ENCODE measurements at regions not wholly inside any gene's neighbourhood (a gene's known extent, or its start where the extent isn't known, plus 50 kb on each side); places are given as distances from the start of the nearest gene placed in this dataset.

GRCh38 chr7:136105191-136105590 lies 128.0 kb upstream of the MTPN start:
- H3K4ac ChIP-seq (replicated peaks; ENCODE audit: insufficient read length, low read depth, low read length) = no peak overlapping the region
- no peak overlapping the region for H3K14ac ChIP-seq (ENCODE audit: insufficient read length)
- H3K27me3 ChIP-seq (replicated peaks in 1 of 4; ENCODE audit: control insufficient read depth in 3 of 4, extremely low read depth in 1 of 4, insufficient read depth in 3 of 4, low read length in 3 of 4) = no peaks in the 10 kb centered on the region
- H3K23ac ChIP-seq (ENCODE audit: insufficient read length) = no peak overlapping the region
- no peak overlapping the region for H2BK15ac ChIP-seq (ENCODE audit: low read length)
- ChIA-PET CTCF (ENCODE audit: partially characterized antibody) (no interaction called here), POLR2A (ENCODE audit: partially characterized antibody) (no interaction called here)
- H2AK5ac ChIP-seq (ENCODE audit: low read depth, low read length) = no peak overlapping the region
- no peaks in the 10 kb centered on the region for H3K79me2 ChIP-seq (ENCODE audit: control insufficient read depth in 1 of 2, insufficient read depth in 2 of 2, low read length in 2 of 2)
- no peaks in the 10 kb centered on the region for H4K20me1 ChIP-seq (replicated peaks in 1 of 2; ENCODE audit: control insufficient read depth in 1 of 2, insufficient read depth in 2 of 2, low read length in 2 of 2)
- H3K4me2 ChIP-seq (ENCODE audit: insufficient read depth in 1 of 2, low read depth in 2 of 2, low read length in 2 of 2) = no peak overlapping the region
- TF ChIP-seq EP300 (IDR thresholded peaks at IDR 0.05; ENCODE audit: borderline replicate concordance in 1 of 2, low read depth in 2 of 2, low read length in 2 of 2) (no peak), HDAC2 (IDR thresholded peaks at IDR 0.05; ENCODE audit: borderline replicate concordance in 1 of 2, low read depth in 2 of 2, low read length in 2 of 2) (no peak), JUN (IDR thresholded peaks at IDR 0.05; ENCODE audit: low read depth, low read length) (no peak), KDM5A (IDR thresholded peaks at IDR 0.05; ENCODE audit: low read length) (no peak), SP4 (IDR thresholded peaks at IDR 0.05; ENCODE audit: low read length) (no peak), CTCF (IDR thresholded peaks at IDR 0.05; ENCODE audit: control extremely low read depth in 1 of 3, insufficient read depth in 1 of 3, low read depth in 1 of 3, low read length in 3 of 3) (no peak), SIN3A (conservative IDR thresholded peaks at IDR 0.05 in 1 of 2, IDR thresholded peaks at IDR 0.05 in 1 of 2; ENCODE audit: low read depth in 1 of 2, low read length in 2 of 2) (no peak)
- H3K4me3 ChIP-seq (ENCODE audit: extremely low read depth in 1 of 4, insufficient read depth in 2 of 4, low read depth in 3 of 4, low read length in 4 of 4) = no peak overlapping the region
- no peak overlapping the region for H2AFZ ChIP-seq (ENCODE audit: low read length)
- H3K9me3 ChIP-seq (ENCODE audit: insufficient read depth in 2 of 2, low read depth in 1 of 2, low read length in 1 of 2) = peaks cover under 1% of the 10 kb centered on the region in 2 experiments; a peak in 3 of 4 replicates
- H4K8ac ChIP-seq (ENCODE audit: extremely low read depth, insufficient read depth, low read length) = no peak overlapping the region
- no peak overlapping the region for H2BK12ac ChIP-seq (ENCODE audit: low read depth, low read length)
- H2BK5ac ChIP-seq (ENCODE audit: low read depth, low read length) = no peak overlapping the region
- no peaks in the 10 kb centered on the region for H3K4me1 ChIP-seq (replicated peaks in 1 of 4; ENCODE audit: control insufficient read depth in 3 of 4, insufficient read depth in 4 of 4, low read length in 3 of 4)
- no peaks in the 10 kb centered on the region for H3K36me3 ChIP-seq (ENCODE audit: control insufficient read depth in 2 of 4, insufficient read depth in 4 of 4, low read length in 3 of 4)
- no peak overlapping the region for H3K9ac ChIP-seq (replicated peaks in 1 of 4; ENCODE audit: extremely low read depth in 1 of 4, low read depth in 3 of 4, low read length in 3 of 4)
- H4K91ac ChIP-seq (replicated peaks; ENCODE audit: insufficient read length, low read length) = no peak overlapping the region
- no peaks in the 10 kb centered on the region for H3K79me1 ChIP-seq (ENCODE audit: low read depth, low read length)
- H4K5ac ChIP-seq (ENCODE audit: insufficient read length, low read depth, low read length) = no peak overlapping the region
- 92% methylated on average over 1 of the region's 1 CpG; no CpG with 5 or more reads in 1 of the 2 experiments for WGBS, 2 experiments (ENCODE audit: extremely low coverage in 1 of 2, insufficient coverage in 1 of 2, insufficient read length in 1 of 2, insufficient replicate concordance in 2 of 2, low coverage in 1 of 2, low lambda C conversion rate in 2 of 2, missing lambda C conversion rate in 1 of 2)
- no peak overlapping the region for H3K27ac ChIP-seq (ENCODE audit: low read depth, low read length)
- no peaks in the 10 kb centered on the region for H3K23me2 ChIP-seq (ENCODE audit: low read depth, low read length)
- no peak overlapping the region for H3K18ac ChIP-seq (ENCODE audit: extremely low read depth, low read length)
- H2BK20ac ChIP-seq (ENCODE audit: low read length) = no peak overlapping the region
- no peak for DNase-seq (ENCODE audit: low read depth in 1 of 2, low spot score in 2 of 2)
- no peak overlapping the region for H2BK120ac ChIP-seq (replicated peaks; ENCODE audit: low read depth, low read length)
- no peak for FAIRE-seq
- no peak overlapping the region for H3K56ac ChIP-seq (replicated peaks; ENCODE audit: insufficient read length, low read depth, low read length)
